Gastrocnemius medialis (tissue), 4 donors: ENCODE measurements at regions not wholly inside any gene's neighbourhood (a gene's known extent, or its start where the extent isn't known, plus 50 kb on each side); places are given as distances from the start of the nearest gene placed in this dataset.

Experiments
- CTCF ChIP-seq, 5 experiments: fragments of 450-650 bp in 3 of 5; fragments of 200-600 bp in 2 of 5; sonication (generic) in 2 of 5; IDR thresholded peaks in 4 of 5; conservative IDR thresholded peaks in 1 of 5; 1 replicate in 4 of 5; 2 replicates in 1 of 5; pipeline ENCODE4 v1.5.1; 2016 to 2019; ENCODE audit warnings: antibody characterized with exemption in 5 of 5, mild to moderate bottlenecking in 3 of 5, moderate library complexity in 3 of 5
- POLR2A ChIP-seq, 2 donors: fragments of 450-650 bp; IDR thresholded peaks; one replicate each; pipeline ENCODE4 v1.6.1; 2017; ENCODE audit warnings: antibody characterized with exemption in 2 of 2, mild to moderate bottlenecking in 2 of 2, moderate library complexity in 2 of 2

- no peak for TF ChIP-seq CTCF (IDR thresholded peaks at IDR 0.05 in 4 of 5, conservative IDR thresholded peaks at IDR 0.05 in 1 of 5)
- TF ChIP-seq POLR2A (IDR thresholded peaks at IDR 0.05), result no peak
Observed at GRCh38 chr16:63473725-63474124, 1437.5 kb upstream of the CDH8 start.
